LHCN-M2 (cell line): ENCODE measurements at regions not wholly inside any gene's neighbourhood (a gene's known extent, or its start where the extent isn't known, plus 50 kb on each side); places are given as distances from the start of the nearest gene placed in this dataset.
A peak's percentile ranks its signal among the peaks of the same experiment; 100 is the strongest.
"Not testable (repeated sequence)": the region's sequence is repeated elsewhere in the genome, so short reads cannot be mapped to it uniquely, and the experiment has no call there.

ENCODE experiments used
- DNase-seq: peaks from one replicate; pipeline ENCODE4 v3.0.0-alpha.2; 2012; ENCODE audit warnings: low read depth

DNA sequence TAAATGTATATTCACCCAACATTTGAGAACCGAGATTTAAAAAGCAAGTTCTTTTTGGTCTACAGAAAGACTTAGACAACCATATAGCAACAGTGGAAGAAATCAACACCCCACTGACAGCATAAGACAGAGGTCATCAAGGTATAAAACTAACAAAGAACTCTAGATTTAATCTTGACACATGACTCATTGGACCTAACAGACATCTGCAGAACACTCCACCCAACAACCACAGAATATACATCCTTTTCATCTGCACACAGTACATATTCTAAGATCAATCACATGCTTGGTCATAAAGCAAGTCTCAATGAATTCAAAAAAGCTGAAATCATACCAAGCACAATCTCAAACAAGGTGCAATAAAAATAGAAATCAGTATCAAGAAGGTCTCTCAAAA, 65.8 kb downstream of the SPIN4 start:
- no peak for DNase-seq

DNA sequence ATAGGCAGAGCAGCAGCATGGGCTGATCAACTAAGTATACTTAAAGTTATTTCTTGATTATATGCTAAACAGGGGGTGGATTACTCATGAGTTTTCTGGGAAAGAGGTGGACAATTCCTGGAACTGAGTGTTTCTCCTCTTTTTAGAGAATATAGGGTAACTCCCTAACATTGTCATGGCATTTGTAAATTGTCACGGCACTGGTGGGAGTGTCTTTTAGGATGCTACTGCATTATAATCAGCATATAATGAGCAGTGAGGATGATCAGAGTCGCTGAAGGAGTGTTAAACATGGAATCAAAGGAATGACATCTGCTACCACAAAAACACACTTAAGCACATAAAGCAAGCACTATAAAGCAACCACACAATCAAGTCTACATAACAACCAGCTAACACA, 66.5 kb downstream of the SPIN4 start:
- no peak for DNase-seq

DNA sequence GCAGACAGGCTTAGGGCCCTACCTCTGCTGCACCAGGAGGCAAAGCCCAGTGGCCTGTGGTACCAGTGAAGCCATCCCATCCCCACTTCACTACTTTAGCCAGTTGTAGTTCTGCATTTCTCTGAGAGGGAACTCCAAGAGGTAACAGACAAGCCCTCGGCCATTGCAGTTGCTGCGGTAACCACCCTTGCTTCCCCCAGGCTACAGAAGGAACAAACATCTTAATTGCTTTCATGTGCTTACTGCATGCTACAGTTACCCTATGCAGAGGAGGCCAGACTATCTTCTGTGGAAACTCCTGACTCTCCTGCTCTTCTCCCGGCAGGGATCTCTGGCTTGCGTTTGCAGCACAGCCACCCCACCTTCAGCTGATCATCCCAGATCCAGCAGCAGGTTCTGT, 67.8 kb downstream of the SPIN4 start:
- DNase-seq: no peak

DNA sequence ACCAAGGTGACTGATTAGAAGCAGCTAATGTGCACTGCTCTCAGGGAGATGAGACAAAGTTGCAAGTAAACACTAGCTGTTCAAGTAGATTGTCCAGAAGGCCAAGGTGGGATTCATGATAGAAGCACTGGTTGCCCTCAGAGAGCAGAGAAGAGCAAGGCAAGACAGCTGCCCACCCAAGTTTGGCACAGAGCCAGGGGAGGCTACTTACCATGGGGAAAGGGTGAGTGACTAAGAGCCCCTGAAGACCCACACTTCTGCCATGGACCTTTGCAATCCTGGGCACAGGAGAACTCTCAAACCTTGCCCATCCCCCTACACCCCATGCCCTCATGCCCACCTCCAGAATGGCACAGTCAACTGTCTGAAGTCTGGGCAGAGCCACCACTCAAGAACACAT, 68.3 kb downstream of the SPIN4 start:
- no peak for DNase-seq

DNA sequence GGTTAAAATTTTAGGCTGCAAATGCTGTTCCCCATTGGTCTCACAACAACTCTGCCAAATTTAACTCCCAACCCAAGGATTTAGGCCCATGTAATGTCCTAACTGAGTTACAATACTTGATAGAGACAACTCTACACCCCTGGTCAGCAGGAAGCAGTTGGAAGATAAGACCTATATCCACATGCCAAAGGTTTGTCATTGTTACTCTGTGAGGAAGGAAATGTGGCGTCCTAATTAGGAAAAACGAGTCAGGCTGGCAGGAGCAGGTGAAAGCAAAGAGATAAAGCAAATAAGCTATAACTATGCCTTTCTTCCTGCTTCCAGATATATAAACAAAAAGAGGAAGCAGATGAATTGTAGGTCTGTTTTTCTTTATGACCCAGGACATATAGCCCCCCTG, 69.1 kb downstream of the SPIN4 start:
- no peak for DNase-seq

DNA sequence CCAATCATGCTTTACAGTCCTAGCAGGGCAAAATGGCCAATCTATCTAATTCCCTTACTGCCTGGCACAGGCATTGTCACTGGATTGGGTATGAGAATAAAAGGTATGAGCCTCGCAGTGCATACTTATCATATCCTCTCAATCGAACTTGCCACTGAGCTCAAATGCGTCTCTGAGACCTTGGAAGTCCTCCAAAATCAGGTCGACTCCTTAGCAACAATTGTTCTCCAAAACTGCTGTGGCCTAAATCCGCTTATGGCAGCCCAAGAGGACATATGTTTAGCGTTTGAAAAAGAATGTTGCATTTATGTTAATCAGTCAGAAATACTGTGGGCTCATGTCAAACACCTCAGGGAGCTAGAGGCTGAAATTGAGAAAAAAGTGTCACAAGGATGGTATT, 69.7 kb downstream of the SPIN4 start:
- DNase-seq: no peak

DNA sequence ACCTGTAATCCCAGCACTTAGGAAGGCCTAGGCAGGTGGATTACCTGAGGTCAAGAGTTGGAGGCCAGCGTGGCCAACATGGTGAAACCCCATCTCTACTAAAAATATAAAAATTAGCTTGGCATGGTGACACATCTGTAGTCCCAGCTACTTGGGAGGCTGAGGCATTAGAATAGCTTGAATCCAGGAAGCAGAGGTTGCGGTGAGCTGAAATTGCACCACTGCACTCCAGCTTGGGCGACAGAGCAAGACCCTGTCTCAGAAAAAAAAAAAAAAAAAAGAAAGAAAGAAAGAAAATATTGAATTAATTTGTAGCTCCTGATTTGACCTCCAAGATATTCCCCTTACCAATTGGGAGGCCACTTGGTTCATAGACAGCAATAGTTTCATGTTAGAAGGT, 73.7 kb downstream of the SPIN4 start:
- not testable (repeated sequence) for DNase-seq

DNA sequence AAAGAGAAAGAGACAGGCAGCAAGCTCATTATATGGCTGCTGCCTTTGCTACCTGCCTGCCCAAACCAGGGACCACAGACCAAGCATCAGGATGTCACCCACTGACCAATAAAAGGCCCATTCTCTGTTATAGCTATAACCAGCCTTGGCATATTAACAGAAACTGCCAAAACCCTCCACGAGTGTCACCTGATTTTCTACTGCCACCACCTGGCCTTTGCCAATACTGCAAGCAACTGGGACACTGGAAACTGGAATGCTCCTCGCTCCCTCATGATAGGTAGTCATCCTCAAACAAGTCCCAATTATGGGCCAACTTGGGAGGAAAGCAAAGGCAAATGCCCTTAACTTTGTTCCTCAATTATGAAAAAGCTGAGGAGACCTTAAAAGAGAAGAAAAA, 76.0 kb downstream of the SPIN4 start:
- DNase-seq: peak; percentile 18

DNA sequence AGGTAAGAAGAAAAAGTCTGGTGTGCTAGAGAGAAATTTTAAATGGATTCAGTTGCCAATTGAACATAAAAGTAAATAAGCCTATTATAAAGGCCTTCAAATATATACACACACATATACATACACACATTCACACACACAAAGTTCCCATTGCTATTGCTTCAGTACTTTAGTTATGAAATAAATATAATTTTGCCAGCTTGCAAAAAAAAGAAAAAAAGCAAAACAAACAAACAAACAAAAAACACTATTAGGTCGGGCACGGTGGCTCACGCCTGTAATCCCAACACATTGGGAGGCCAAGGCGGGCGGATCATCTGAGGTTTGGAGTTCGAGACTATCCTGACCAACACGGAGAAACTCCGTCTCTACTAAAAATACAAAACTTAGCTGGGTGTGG, 80.3 kb downstream of the SPIN4 start:
- DNase-seq: no peak

DNA sequence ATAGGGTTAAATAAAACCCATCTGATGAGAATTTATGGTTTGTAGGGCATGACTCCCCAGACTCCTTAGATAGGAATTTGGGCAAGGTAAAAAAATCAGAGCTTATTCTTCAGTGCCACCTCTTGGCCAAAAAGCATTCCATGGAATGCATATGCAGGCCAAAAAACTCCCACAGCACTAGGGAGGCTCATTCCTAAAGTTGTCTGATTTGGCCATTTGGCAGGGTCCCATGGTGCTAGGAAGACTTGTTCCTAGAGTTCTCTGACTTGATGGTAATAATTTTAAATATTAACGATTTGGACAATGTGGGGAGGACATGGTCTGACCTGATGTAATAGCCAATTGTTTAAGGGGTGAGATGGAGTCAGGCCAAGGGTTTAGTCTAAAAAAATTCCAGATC, 93.0 kb downstream of the SPIN4 start:
- DNase-seq: no peak

DNA sequence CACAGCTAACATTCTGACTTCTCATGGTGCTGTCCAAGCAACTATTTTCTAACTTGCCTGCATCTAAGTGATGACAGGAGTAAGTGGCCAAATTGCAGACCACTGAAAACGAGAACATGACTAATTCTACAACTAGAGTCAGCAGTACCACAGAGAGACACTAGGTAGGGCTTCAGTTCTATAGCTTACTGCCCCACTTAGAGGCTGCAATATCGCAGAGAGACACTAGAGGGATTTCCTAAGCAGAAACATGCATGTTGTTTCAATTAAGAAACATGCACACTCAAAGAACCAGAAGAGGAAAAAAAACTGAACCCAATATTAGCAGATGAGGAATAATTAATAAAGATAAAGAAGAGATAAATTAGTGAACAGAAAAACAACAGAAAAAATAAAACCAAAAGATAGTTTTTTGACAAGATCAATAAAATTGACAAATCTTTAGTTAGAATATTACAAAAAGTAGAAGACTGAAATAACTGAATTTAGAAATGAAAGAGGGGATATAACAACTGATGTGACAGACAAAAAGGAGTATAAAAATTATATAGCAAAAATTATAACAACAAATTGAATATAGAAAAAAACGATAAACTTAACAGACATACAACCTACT, 100.8 kb downstream of the SPIN4 start:
- DNase-seq: peak; percentile 78

DNA sequence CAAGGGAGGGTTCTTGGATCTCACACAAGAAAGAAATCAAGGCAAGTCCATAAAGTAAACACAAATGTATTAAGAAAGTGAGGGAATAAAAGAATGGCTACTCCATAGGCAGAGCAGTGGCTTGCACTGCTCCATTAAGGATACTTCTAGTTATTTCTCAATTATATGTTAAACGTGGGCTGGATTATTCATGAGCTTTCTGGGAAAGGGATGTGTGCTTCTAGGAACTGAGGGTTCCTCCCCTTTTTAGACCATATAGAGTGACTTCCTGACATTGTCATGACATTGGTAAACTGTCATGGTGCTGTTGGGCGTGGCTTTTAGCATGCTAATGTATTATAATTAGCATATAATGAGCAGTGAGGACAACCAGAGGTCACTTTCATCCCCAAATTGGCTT, 108.4 kb downstream of the SPIN4 start:
- DNase-seq: not testable (repeated sequence)

DNA sequence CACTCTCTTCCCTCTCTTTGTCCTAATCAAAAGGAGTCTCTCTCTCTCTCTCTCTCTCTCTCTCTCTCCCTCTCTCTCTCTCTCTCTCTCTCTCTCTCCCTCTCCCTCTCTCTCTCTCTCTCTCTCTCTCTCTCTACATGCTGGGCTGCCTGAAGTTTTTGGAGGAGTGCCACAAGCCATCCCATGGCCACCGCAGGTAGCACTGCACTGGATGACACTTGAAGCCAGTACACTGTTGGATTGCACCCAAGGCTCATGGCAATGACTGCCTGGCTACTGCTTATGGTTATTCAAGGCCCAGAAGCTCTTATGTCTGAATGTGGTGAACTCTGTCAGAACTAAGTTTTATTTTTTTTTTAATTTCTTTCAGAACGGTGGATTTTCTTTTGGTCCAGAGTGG, 115.2 kb downstream of the SPIN4 start:
- DNase-seq: not testable (repeated sequence)

DNA sequence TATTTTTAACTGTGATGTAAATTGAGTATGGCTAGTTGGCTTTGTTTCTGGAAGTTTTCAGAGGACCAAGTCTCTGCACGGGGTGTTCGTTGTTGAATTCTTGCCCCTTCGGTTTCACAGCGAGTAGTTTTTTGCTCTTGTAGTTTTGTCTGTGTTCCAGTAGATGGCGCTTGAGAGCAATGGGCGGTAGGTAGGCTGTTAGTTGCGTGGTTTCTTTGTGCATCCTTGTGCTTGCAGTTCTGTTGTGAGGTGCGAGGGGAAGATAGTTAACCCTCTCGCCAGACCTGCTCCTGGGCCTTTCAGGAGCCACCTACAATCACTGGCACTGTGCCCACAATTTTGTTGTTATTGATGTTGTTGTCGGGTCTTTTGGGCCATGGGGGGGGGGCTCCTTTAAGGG, 118.1 kb downstream of the SPIN4 start:
- not testable (repeated sequence) for DNase-seq

DNA sequence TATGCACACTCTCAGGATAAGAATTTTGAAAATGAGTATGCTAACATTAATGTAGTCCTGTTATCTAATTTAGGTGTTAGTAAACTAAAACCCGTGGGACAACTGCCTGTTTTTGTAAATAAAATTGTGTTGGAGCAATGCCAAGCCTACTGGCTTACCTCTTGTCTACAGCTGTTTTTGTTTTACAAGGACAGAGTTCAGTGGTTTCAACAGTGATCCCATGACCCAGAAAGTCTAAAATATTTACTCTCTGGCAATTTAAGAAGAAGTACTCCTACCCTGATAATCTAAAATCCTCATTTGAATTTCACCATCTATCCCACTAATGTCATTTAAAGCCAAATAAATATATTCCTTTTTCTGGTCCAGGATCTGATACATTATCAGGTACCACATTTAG, 132.9 kb downstream of the SPIN4 start:
- DNase-seq: not testable (repeated sequence)

DNA sequence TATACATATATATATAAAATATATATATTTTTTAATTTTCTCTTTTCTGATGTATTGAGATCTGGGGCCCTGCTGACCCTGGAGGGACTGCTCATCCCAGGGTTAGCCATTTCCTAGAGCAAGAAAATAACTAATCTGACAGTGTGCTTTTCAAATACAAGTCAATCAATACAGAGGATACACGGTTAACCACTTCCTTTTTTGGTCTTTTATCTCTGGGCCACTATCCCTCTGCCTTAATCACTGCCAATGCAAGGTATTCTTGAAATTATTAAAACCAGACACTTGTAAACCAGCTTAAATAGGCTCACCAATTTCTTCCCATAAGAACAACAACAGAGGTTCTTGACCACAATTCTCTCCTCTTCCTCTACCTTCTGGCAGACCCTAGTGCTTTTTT, 133.6 kb downstream of the SPIN4 start:
- DNase-seq: not testable (repeated sequence)

DNA sequence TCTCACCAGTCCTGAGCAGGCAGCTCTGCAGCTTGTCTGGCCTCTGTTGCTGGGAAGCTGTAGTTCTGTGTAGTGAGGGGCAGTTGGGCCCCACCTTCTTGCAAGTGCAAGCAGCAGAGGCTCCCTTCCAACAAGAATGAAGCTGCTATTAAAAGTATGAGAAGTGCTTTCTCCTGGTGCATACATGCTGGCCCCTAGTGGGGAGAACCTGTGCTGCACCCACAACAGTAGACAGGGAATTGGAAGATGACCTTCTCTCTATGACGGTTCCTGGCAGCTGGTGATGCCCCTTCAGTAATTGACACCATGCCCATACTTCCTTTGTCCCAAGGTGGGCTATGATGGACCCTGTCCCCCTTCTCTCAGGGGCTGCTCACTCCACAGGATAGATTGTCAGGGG, 141.5 kb downstream of the SPIN4 start:
- not testable (repeated sequence) for DNase-seq

DNA sequence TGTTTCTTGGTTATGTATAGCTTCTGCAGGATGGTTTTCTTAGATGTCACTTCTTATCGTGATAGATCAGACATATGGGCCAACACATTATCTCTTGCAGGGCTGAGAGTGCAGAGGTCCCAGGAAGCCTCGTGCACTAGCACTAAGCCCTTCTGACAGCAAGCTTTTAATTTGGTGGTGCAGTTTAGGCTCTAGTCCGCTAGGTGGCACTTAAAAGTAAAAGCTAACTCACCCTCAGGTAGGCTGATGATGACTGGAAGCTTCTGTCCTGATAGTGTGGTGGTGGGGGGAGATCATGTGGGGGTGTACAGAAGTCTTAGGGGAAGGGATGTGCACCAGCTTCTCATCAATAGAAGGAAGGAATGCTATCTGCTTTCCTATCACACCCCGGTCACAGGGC, 142.0 kb downstream of the SPIN4 start:
- DNase-seq: not testable (repeated sequence)

DNA sequence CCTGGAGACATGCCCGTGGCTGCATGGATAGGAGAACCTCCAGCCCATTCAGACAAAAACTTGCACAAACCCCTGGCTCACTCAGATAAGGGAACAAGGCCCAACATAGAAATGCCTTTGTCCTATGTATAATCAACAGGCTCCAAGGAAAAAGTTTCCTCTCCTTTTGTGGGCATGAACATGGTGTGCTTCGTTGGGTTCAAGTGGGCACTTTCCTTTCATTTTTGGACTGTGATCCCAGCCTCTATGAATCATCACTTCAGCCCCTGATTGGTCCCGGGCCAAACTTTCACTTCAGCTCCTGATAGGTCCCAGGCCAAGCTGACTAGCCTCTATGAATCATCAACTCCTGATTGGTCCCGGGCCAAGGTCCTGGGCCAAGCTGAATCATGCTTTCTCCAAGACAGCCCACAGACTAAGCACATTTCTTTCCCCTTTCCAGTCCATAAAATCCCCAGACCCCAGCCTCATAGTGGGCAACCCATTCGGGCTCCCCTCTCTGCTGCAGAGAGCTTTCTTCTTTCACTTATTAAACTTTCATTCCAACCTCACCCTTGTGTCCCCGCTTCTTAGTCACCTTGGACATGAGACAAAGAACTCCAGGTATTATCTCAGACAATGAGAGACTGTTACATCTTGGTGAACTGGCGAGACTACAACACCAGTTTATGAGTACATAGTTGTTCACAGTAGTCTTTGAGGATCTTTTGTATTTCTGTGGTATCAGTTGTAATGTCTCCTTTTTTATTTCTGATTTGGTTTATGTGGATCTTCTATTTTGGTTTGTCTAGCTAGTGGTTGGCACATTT, 146.7 kb downstream of the SPIN4 start:
- not testable (repeated sequence) for DNase-seq

DNA sequence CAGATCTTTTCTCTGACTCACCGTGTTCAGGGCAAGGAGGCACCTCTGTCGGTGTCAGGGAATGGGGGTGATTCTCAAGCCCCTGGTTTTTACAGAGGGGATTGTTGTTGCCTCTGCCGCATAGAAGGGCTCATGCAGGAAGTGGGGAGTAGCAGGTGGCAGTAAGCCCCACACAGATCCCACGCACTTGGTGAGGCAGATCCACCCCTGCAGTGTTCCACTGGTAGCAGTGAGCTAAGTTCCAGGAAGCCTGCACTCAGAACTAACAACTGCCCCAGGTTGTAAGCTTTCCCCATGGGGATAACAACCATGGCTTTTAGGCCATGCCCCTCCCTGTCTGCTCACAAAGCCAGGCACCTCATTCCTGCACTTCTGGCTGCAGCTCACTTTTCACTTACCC, 149.1 kb downstream of the SPIN4 start:
- not testable (repeated sequence) for DNase-seq

DNA sequence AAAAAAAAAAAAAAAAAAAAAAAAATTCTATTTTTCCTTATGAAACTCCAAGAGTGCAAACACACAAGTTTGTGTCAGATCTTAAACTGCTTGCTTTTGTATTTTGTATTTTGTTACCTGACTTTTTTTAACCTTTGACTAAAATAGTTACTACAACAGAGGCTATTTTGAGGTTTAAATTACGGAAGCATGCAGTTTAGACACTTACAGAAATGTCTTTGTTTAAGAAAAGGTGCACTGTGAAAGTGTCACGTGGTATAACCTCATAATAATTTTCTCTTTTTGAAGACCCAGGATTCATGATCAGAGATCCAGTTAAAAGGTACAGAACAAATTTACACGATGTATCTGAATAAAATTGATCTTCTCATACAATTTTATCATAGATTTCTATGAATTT, 152.4 kb downstream of the SPIN4 start:
- not testable (repeated sequence) for DNase-seq

DNA sequence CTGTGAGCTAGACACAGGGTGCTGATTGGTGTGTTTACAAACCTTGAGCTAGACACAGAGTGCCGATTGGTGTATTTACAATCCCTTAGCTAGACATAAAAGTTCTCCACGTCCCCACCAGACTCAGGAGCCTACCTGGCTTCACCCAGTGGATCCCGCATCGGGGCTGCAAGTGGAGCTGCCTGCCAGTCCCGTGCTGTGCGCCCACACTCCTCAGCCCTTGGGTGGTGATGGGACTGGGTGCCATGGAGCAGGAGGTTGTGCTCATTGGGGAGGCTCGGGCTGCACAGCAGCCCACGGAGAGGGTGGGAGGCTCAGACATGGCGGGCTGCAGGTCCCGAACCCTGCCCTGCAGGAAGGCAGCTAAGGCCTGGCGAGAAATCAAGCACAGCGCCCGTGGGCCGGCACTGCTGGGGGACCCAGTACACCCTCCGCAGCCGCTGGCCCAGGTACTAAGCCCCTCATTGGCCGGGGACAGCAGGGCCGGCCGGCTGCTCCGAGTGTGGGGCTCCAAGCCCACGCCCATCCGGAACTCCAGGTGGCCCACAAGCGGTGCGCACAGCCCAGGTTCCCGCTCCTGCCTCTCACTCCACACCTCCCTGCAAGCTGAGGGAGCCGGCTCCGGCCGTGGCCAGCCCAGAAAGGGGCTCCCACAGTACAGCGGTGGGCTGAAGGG, 158.6 kb downstream of the SPIN4 start:
- not testable (repeated sequence) for DNase-seq

DNA sequence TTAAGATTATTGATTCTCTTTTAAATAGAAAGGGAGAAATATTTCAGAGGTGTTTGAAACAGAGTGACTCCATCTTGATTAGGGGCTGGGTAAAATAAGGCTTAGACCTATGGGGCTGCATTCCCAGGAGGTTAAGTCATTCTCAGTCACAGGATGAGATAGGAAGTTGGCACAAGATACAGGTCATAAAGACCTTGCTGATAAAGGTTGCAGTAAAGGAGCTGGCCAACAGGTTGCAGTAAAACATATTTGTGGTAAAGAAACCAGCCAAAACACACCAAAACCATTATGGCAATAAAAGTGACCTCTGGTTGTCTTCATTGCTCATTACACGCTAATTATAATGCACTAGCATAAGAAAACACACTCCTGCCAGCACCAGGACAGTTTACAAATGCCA, 165.0 kb downstream of the SPIN4 start:
- DNase-seq: no peak
